Kidney glomerular epithelial cell (primary cell): ENCODE measurements at regions not wholly inside any gene's neighbourhood (a gene's known extent, or its start where the extent isn't known, plus 50 kb on each side); places are given as distances from the start of the nearest gene placed in this dataset.

Source experiments
- DNase-seq: peaks from one replicate; lab custom pipeline; 2025; lab: John Stamatoyannopoulos, UW

- peak; percentile 88 for DNase-seq
Observed at GRCh38 chr6:168157272-168158212, 78.5 kb upstream of the FRMD1 start.

DNA sequence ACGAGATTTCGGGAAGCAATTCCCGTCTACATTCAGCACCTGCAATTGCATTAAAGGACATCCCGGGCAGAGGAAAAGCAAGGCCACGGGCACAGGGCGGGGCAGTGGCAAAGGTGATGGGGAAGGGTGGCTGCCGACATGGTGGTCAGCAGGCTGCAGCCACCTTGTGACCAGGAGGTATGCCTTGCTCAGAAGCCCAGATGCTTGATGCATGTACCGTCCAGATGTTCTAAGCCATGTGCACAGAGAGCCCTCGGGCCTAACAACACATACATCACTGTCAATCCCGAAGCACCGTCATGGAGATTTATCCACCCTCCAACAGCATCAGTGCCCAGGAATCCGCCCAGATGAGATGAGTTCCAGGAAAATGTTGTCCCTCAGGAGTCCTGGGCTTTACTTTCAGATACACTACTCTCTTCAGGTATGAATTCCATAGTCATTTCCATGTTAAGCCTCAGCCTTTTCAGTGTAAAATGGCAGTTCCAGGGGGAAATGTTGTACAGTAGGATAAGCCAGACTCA, 77.8 kb upstream of the FRMD1 start:
- no peak for DNase-seq

- DNase-seq = no peak
Observed at GRCh38 chr6:168155821-168156741, 77.1 kb upstream of the FRMD1 start.

- peak; percentile 89 for DNase-seq
Observed at GRCh38 chr6:168155193-168155592, 76.2 kb upstream of the FRMD1 start.

DNA sequence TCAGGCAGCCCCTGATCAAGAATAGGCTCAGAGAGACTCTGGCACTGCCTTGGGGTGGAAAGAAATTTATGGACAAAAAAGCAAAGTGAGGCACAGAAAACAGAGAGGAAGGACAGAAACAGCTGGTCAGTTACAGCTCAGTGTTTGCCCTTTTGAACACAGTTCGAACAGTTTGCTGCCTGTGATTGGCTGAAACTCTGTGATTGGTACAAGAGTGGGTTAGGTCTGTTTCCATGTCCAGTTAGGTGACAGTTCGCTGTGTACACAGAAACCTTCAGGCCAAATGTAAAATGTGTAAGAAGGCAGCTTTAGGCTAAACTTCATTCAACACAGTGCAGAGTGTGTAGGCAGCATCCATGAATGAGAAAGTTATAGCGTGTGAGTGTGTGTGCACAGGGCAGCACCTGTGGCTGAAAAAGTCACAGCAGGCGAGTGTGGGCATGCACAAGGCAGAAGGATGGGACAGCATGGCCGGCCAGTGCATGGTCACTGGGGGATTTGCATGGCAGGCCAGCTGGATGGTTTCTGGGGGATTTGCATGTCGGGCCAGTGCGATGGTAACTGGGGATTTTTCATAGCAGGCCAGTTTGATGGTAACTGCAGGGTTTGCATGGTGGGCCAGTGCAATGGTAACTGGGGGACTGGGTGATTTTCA, 75.4 kb upstream of the FRMD1 start:
- no peak for DNase-seq

- no peak for DNase-seq
Observed at GRCh38 chr6:168153553-168153952, 74.5 kb upstream of the FRMD1 start.

DNA sequence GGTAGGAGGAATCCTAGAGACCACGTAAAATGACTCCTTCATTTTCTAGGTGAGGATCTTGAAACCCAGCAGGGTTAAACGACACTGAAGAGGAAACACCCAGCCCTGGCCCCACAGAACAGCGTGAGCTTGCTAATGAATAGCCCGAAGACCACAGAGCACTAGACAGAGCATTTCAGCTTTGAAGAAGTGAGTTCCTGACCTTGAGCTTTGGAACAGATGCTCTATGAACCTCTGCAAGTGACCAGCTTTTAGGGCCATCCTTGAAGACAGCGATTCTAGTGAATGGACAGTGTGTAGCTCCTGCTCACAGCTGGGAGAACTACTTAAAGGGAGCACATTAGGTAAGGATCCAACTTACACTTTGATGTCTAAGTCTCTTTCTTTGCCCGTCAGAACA, 74.0 kb upstream of the FRMD1 start:
- DNase-seq = no peak

GRCh38 chr6:168152306-168152963, 73.4 kb upstream of the FRMD1 start:
- no peak for DNase-seq

DNA sequence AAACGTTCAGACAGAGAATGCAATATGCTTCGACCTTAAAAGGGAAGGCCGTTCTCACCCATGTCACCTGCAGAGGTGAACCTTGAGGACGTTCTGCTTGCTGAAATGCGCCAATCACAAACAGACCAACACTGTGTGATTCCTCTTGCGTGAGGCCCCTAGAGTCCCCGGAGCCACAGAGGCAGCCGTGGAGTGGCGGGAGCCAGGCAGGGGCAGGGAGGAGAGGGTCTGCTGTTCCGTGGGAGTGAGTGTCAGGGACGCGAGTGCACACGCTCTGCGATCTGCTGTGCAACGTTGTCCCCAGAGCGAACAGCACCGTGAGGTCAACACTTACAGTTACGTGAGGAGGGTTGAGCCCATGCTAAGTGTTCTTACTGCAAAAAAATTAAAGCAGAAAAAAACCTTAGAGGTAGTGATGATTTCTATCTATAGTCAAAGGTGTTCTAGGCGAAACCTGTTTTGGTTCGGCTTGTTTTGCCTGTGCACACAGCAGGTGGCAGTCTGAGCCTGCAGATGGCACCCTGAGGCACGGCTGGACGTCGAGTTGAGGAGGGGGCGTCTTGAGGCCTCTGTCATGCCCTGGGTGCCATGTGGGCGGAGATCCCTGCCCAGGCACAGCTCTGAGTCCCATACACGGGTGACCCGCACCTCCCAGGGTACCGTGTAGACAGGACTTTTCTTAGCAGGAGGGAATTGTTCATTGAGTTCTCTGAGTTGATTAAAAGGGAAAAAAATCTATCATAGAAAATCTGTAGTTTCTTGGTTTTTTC, 71.7 kb upstream of the FRMD1 start:
- DNase-seq = no peak

DNA sequence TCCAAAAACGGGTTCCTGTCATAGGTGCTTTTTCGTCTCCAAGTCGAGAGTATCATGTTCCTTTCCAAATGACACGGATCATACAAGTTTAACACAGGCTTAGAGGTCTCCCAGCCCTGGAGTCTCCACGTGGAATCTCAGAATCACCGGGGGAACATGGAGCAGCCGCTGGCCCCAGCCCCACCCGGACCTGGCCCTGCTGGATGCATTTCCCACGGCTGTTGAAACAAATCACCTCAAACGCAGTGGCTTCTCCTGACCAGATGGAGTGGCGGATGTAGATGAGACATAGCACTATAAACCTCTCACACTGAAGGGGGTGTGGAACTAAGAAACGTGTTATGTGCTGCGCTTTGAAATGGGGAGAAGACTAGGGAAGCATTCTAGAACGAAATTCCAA, 70.0 kb upstream of the FRMD1 start:
- DNase-seq = no peak

DNA sequence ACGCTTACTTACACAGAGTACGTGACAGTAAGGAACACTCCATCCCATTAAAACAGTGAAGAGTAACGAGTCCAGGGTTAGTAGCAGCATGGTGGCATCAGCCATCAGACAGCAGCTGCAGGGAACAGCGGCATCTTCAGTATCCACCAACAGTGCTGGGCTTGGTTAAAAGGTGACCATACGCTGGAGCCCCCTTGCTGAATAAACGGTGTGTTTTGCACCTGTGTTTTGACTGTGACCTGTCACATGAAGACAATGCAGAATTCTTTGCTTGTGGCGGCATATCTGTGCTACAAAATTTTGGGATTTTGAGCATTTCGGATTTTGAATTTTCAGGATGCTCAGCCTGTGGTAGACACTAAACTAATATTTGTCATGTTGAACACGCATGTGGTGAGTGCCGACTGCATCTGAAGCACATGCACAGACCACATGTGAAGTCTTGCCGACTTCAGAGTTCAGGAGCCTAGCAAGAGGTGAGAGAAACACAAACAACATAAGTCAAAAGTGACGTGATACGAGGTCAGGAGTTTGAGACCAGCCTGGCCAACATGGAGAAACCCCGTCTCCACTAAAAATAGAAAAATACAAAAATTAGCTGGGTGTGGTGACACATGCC, 69.3 kb upstream of the FRMD1 start:
- no peak for DNase-seq

DNA sequence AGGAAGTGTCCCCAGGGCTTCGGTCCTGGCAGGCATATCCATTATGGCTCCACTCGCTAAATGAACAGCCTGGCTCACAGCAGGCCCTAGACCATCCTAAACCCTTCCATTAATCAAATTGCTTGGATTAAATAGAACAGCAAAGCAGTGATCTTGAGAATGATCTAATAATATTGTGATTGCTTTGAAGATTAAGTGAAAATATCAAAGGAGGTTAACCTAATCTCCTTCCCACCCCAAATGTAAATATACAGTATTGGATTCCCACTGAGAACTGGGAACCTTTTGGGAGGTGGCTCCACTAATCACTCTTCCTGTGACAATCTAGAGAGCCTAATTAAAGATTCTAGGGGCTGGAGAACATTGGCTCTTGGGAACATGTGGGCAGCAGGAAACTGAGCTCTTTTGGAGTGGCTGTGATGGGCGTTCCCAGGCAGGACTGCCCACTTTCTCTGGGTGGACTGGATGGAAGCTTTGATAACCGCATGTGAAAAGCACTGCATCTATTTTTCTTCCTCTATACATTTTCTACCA, 68.3 kb upstream of the FRMD1 start:
- no peak for DNase-seq

GRCh38 chr6:168145747-168146596, 67.0 kb upstream of the FRMD1 start:
- DNase-seq = no peak

DNA sequence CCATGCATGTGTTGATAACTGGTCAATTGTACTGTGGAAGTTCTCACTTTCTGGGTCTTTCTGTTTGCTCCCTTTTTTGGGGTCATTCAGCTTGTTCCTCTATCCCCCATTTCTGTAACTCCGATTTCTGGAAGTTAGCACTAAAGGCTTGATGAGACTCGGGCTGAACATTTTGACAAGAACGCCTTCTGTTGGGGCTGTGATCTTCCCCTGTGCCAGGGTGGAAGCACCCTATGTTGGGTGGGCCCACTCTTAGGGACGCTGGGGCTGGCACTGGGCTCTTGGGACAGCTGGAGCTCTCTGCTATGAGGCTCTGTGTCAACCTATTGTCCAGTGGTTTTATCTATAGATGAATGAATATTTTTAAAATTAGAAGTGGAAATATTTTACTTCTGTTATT, 60.1 kb upstream of the FRMD1 start:
- DNase-seq = no peak

DNA sequence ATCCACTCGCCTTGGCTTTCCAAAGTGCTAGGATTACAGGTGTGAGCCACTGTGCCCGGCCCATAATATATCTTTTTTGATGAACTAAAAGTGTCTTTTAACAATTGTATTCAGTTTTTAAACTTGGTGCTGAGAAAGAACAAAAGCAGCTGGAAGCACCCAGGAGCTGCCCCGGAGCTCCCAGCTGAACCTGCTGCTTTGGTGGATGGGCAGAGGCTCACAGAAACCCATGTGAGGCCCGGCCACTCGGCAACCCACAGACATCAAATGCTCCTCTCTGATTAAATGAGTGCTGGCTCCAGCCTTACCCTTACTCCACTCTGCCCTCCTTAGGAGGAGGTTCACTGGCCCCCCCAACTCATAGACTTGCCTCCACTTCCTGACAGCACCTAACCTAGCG, 59.4 kb upstream of the FRMD1 start:
- no peak for DNase-seq

DNA sequence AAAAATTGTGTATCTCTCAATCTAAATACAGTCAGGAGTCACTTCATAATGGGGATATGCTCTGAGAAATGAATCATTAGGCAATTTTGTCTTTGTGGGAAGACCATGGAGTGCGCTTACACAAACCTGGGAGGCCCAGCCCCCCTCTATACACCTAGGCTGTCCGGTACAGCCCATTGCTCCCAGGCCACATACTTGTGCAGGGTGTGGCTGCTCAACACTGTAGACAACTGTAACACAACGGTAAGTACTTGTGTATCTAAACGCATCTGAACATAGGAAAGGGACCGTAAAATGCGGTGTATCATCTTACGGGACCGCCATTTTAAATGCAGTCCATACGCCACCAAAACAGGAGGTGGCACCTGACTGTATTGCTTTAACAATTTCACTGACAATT, 58.0 kb upstream of the FRMD1 start:
- DNase-seq = no peak

DNA sequence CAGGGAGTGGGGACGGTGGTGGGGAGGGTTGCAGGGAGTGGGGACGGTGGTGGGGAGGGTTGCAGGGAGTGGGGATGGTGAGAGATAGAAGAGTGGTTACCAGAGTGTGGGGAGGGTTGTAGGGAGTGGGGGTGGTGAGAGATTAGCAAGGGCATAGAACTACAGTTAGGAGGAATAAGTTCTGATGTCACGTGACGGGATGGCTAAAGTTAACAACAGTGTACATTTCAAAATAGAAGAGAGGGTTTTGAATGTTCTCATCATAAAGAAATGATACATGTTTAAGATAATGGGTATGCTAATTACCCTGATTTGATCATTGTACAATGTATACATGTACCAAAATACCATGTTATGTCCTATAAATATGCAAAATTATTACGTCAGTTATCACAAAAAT, 57.6 kb upstream of the FRMD1 start:
- no peak for DNase-seq

DNA sequence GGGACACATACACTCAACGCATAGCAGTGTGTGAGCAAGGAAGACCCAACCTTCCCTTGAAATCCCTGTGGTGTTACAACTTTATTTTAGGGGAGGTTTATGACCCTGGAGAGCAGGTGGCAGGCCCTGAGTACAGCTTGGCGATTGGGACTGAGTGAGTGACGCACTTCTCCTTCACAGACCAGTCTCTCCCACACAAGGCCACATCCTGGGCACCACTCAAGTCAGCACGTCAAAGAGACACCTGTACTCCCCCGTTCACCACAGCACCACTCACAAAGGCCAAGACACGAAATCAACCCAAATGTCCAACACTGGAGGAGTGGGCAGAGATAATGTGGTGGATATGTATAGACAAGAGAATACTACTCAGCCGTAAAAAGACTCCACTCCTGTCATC, 57.0 kb upstream of the FRMD1 start:
- DNase-seq = no peak

DNA sequence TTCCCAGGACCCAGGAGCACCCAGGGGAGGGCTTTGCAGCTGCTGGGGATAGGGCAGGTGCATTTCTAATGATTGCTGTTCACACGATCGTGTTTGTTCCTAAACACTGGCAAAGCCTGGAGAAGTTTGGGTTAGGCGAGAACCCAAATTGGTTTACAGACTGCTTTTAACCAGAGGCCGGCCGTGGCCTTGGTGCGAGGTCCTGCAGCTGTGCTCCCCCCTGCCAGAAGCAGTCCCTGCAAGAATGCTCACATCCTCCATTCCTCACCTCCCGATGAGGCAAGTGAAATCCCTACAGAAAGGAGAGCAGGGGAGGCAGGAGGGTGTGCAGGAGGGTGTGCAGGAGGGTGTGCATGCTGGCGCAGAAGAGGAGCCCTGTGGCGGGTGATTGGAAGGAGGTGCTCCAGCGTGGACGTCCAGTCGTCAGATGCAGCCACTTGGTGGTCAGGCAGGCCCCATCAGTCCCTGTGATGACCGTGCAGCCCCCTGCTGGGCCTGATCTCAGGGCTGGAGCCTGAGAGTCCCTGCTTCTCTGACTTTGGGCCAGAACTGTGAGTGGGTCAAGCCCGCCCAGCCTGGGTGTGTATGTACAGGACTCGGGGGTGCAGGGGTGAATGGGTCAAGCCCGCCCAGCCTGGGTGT, 55.7 kb upstream of the FRMD1 start:
- no peak for DNase-seq
